ENCODE measurements at regions not wholly inside any gene's neighbourhood (a gene's known extent, or its start where the extent isn't known, plus 50 kb on each side); places are given as distances from the start of the nearest gene placed in this dataset.

GRCh38 chr9:89837162-89837933, 232.5 kb downstream of the GADD45G start:
- peaks cover 5 to 20% of the 10 kb centered on the region in 2 donors for H3K4me1 ChIP-seq (replicated peaks in 1 of 2)
- H3K9me3 ChIP-seq (replicated peaks in 1 of 3): no peaks in the 10 kb centered on the region
- peak overlapping the region in 3 of 5 donors; percentile 24 to 54 (median 50) for H3K27ac ChIP-seq
- no peaks in the 10 kb centered on the region for H3K36me3 ChIP-seq (replicated peaks in 1 of 2)
- no peak overlapping the region for H3K4me3 ChIP-seq
- intact Hi-C loops (cut with DNase I): no loop called here
- 46 to 58% (median 56%) methylated on average over 11 of the region's 11 CpGs for WGBS, 4 donors
- TF ChIP-seq POLR2A (IDR thresholded peaks at IDR 0.05) (no peak), CTCF (IDR thresholded peaks at IDR 0.05) (no peak)
- DNase-seq: peak in 4 of 7 donors; percentile 32 to 61 (median 39)
- H3K27me3 ChIP-seq: no peaks in the 10 kb centered on the region

GRCh38 chr9:89837934-89838310, 233.1 kb downstream of the GADD45G start:
- intact Hi-C loops (cut with DNase I): no loop called here
- DNase-seq: peak in 1 of 7 donors; percentile 36
- no peak overlapping the region for H3K4me3 ChIP-seq
- H3K36me3 ChIP-seq (replicated peaks in 1 of 2): no peaks in the 10 kb centered on the region
- no peaks in the 10 kb centered on the region for H3K27me3 ChIP-seq
- no peaks in the 10 kb centered on the region for H3K9me3 ChIP-seq (replicated peaks in 1 of 3)
- peak overlapping the region in 2 of 5 donors; percentile 24 to 27 for H3K27ac ChIP-seq
- no peak for TF ChIP-seq CTCF (IDR thresholded peaks at IDR 0.05)
- TF ChIP-seq POLR2A (IDR thresholded peaks at IDR 0.05): no peak
- WGBS, 4 donors: 94 to 97% (median 95%) methylated on average over 2 to 5 of the region's 5 CpGs
- H3K4me1 ChIP-seq (replicated peaks in 1 of 2): peaks cover 5 to 20% of the 10 kb centered on the region in 2 donors

GRCh38 chr9:89838621-89839020, 233.8 kb downstream of the GADD45G start:
- peaks cover 5 to 20% of the 10 kb centered on the region in 2 donors for H3K4me1 ChIP-seq (replicated peaks in 1 of 2)
- no peaks in the 10 kb centered on the region for H3K9me3 ChIP-seq (replicated peaks in 1 of 3)
- no peaks in the 10 kb centered on the region for H3K27me3 ChIP-seq
- H3K27ac ChIP-seq: no peak overlapping the region
- TF ChIP-seq CTCF (IDR thresholded peaks at IDR 0.05) (no peak), POLR2A (IDR thresholded peaks at IDR 0.05) (no peak)
- peak in 1 of 7 donors; percentile 42 for DNase-seq
- 85 to 94% (median 90%) methylated on average over 6 of the region's 6 CpGs for WGBS, 4 donors
- H3K4me3 ChIP-seq: no peak overlapping the region
- H3K36me3 ChIP-seq (replicated peaks in 1 of 2): no peaks in the 10 kb centered on the region
- intact Hi-C loops (cut with DNase I): no loop called here

DNA sequence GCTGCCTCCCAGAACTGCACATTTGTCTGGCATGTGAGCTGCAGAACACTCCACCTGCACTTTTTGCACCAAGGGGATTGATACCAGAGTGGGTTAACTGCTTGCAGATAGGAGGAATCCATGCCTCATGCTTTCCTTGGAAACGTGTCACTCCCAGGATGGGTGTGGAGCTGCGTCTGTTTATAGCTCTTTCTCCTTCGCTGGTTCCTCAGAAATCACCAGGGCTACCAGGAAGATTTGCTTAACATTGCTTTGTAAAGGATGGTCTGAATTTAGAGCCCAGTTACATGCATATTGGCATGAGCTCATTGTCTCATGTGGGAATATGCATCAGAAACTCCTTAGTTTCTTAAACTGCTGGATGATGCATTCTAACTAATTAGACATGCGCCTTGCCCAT, 234.6 kb downstream of the GADD45G start:
- Histone ChIP-seq H3K9me3 (replicated peaks in 1 of 3) (no peaks in the 10 kb centered on the region), H3K36me3 (replicated peaks in 1 of 2) (no peaks in the 10 kb centered on the region), H3K4me3 (no peak overlapping the region), H3K27ac (no peak overlapping the region), H3K27me3 (no peaks in the 10 kb centered on the region), H3K4me1 (replicated peaks in 1 of 2) (peaks cover 5 to 20% of the 10 kb centered on the region in 2 donors)
- no peak for TF ChIP-seq POLR2A (IDR thresholded peaks at IDR 0.05)
- TF ChIP-seq CTCF (IDR thresholded peaks at IDR 0.05): no peak
- WGBS, 4 donors: 56 to 71% (median 62%) methylated on average over 4 of the region's 4 CpGs
- intact Hi-C loops (cut with DNase I): no loop called here
- peak in 2 of 7 donors; percentile 16 to 47 for DNase-seq
